NOMO-1 (cell line): ENCODE measurements at regions not wholly inside any gene's neighbourhood (a gene's known extent, or its start where the extent isn't known, plus 50 kb on each side); places are given as distances from the start of the nearest gene placed in this dataset.

ENCODE experiments used
- DNase-seq, 2 experiments: peaks; one replicate each; lab custom pipeline; 2025; ENCODE audit not compliant: unreplicated experiment in 2 of 2; lab: John Stamatoyannopoulos, UW

DNA sequence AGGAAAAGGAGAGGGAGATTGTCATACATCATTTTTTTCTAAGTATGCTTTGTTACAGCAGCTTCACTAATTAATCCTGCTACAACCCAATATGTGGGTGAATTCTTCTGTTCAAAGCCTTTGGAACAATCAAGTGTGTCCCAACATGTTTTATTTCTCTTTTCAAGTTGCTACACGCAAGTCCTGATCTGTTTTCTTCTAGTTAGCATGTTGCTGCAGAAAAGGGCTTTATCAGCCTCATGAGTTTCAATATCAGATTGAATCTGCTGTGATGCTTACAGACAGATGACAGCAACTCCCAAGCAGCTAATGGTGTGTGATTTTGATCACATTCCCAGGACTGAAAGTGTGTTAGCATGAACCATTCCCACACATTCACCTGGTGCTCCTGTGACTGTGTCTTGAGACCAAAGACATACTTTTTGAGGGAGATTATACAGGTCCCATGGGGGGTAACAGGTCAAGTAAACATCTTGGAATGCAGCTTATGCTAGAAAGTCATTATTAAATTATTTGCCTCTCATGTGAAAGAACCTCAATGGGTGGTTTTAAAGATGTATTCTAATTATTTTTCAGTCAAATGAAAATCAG lies 96.9 kb upstream of the KCNJ16 start:
- no peak for DNase-seq

DNA sequence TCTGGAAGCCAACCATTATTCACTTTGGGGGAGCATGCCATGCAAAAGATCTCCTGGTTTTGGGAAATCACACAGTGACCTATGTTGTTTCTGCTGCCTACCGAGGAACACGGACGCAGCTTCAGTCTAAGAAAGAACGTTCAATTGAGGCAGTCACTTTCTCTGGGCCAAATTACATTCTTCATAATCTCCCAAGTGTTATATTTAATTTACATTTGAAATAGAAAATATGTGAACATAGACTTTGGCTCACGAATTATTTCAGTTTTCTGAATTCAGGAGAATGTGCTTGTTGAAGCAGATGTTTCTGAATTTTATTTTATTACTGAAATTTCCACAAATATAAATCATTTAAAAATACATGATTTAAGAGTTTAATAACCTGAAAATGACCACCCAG lies 93.6 kb upstream of the KCNJ16 start:
- no peak for DNase-seq

DNA sequence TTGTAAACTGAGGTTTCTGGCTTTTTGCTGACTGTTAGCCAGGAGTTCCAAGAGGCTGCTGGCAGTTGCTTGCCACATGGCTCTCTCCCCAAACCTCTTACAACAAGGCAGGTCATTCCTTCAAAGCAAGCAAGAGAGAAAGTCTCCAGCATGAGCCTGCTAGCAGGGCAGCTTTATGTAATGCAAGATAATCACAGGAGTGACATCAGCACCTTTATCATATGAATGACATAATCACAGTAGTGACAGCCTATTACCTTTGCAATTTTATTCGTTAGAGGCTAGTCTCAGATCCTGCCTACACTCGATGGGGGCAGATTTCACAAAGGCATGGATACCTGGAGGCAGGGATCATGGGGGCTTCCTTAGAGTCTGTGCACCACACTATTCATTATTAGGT lies 79.5 kb upstream of the KCNJ16 start:
- no peak for DNase-seq

DNA sequence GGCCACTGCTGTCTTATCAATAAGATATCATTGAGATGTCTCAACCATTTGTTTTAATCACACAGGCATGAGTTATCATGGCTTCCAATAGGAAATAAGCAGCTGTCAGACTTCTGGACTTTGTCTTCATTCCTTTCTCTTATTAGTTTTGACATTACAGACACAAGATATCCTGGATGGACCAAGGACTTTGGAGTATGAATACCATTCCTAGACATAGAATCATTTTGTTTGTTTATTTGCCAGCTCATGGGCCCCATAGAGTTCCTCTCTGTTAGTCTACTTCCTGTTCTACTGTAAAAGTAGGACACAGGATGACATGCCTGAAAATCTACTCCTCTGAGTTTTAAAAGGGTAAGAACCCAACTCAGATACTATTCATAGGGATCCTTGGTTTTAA lies 77.7 kb upstream of the KCNJ16 start:
- DNase-seq, result peak in 1 of 2 experiments; percentile 2

DNA sequence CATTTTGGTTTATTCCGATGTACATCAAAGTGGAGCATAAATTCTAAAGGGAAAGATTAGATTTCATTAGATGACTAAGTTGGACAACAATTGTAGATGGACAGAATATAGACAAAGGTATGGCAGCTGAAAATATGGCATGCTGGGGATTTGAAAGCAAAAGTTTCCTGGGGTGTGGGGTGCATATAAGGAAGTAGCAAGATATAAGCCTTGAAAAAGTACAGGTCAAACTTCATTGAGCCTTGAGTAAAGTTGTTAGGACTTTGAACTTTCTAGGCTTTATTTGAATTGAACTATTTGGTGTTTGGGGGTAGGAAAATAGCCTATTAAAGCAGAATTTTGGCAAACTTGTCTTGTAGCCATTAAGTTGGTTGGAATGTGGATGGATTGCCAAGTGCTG lies 75.8 kb upstream of the KCNJ16 start:
- DNase-seq, result no peak

DNA sequence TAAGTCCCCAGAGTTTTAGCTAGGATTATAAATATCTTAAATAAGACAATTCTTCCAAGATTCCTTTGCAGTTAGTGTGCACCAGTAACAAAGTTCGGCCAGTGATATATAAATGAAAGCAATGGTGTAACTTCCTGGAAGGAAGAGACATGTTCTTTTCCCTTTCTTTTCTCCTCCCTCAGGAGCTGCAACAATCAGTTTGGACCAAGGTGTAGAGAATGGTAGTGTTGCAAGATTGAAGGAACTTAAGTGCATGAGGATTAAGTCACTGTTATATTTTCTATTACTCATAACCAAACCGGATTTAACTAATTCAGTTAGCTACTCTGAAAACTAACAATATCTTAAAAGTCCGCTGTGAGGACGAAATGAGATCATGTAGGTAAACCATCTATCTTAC lies 68.9 kb upstream of the KCNJ16 start:
- no peak for DNase-seq

DNA sequence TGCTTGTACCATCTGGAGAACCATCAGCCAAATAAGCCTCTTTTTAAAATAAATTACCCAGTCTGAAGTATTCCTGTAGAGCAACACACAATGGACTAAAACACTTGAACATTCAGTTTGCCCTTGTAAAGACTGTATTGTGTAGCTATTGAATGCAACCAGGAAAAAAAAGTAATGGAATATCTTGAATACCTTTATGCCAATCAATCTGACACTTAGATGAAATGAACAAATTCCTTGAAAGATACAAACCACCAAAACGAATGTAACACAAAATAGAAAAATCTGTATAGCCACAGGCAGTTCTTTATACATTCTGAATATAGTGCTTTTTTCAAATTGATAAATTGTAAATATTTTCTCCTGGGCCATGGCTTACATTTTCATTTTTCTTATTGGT lies 63.3 kb upstream of the KCNJ16 start:
- no peak for DNase-seq

DNA sequence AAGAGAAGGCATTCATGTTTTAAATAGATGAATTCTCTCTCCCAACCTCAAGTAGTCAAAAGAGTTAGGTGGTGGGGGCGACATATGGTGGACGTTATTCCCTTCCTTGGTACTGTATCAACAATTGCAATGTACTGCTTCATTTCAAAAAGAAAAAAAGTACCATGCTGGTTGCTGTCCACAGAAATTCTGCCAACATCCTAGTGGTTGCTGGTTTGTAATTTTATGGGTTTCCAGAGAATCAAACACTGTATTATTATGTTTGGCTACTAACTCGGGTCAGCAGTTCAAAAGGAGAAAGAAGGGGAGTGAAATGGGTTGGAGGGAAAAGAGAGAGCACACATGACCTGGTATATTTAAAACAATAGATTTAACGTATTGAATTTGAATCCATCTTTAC lies 61.1 kb upstream of the KCNJ16 start:
- DNase-seq, result no peak

DNA sequence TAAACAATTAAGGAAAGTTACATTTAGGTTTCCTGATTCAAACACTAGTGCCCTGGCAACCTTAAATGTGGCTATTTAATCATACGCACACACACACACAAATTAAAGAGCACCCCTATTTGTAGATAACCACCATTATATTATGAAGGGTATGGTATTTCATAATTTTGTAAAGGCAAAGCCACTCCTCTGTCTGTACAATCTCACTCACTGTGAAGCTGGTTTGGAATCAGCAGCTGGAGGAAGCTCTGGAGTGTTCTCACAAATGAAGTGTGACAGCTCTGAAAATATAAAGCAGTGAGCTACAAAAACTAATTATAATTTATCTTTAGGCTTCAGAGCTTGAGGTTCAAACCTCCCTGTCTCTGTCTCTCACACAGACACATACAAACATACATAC lies 57.9 kb upstream of the KCNJ16 start:
- no peak for DNase-seq

DNA sequence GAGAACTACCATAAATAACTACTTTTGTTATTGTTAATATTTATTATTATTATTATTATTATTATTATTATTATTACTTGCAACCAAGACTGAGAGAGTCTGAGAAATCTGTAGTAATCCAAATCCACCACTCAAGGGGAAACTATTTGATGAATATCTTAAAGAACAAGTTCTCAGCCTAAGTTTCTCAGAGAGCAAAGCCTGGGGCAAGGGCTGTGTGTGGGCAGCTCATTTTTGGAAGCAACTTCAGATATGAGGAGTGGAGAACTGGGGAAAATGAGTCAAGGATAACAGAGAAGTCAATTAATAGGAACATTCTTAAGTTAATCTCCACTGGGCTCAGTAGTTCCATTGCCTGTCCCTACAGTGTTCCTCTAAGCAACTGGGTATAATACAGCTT lies 57.1 kb upstream of the KCNJ16 start:
- DNase-seq, result no peak

DNA sequence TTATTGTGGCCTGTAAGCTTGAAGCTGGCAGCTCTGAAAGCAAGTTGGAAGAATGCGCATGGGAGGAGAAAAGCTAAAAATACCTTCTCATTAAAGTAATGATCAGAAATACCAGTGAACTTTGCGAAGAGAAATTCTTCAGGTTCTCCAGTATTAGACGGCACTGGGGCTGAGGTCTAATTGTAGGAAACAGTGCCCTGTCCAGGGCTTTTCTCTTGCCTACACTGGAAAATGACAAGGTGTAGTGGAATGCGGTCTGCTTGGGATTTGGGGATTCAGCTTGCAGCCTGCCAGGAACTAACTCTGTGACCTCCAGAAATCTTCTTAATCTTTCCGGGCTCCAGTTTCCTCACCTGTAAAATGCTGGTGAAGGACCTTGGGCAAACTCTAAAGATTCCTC lies 53.3 kb upstream of the KCNJ16 start:
- DNase-seq, result no peak

DNA sequence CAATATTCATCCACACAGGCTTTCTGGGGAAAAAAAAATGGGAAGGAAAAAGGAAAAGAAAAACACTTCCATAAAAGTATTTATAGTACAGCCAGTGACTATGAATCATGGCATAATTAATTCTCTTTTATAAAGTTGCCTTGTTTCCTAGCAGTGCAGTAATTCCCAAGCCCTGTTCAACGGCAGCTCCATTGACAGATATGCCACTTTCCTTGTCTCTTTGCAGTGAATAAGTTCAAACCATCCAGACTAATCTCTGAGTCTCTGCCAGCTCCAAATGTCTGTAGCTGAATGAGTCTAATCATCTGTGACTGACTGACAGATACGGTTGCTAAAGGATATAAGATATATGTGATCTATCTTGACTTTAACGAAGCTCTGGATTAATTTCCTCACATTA lies 52.9 kb upstream of the KCNJ16 start:
- DNase-seq, result no peak

DNA sequence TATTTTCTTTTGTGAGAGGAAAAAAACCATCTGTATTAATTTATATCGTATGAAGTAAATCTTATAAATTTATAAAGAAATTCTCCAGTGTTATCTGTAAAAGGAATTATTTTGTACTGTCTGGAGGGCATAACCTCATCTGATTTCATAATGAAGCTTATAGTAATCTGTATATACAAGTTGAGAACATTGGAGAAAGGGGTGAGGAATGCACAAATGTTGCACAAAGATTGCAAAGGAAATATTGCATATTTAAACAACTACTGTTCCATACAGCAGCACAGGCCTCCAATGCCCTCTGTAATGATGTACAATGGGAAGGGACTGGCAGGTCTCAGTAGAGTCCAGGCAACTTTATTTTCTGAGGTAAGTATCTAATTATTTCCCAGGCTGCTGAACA lies 50.8 kb upstream of the KCNJ16 start:
- no peak for DNase-seq
